SW 1271 (cell line): ENCODE measurements at regions not wholly inside any gene's neighbourhood (a gene's known extent, or its start where the extent isn't known, plus 50 kb on each side); places are given as distances from the start of the nearest gene placed in this dataset.

Experiments
- DNase-seq, 2 experiments: peaks; one replicate each; lab custom pipeline; 2025; lab: John Stamatoyannopoulos, UW

GRCh38 chr11:80517701-80518100 is 1076.9 kb upstream of the TENM4 start:
- DNase-seq, result no peak

- DNase-seq, result no peak
Measured at GRCh38 chr11:80515097-80515496, 1074.3 kb upstream of the TENM4 start.

DNA sequence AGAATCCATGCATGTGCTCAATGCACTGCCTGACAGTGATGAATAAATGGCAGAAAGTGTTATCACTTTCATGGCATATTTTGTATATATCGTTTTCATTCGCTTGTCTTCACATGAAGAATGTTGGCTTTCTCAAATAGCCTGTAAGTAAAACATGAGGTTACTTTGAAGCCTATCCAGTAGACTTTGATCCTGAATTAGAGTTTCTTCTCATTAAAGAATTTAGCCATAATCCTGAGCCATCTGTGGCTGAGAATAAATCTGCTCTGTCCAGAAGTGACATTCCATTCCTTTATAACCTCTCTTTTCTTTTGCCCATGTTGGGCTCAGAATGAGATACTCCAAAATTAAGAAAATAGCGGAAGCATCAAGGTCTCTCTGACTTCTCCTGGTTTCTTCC is 1071.7 kb upstream of the TENM4 start:
- DNase-seq, result no peak

DNA sequence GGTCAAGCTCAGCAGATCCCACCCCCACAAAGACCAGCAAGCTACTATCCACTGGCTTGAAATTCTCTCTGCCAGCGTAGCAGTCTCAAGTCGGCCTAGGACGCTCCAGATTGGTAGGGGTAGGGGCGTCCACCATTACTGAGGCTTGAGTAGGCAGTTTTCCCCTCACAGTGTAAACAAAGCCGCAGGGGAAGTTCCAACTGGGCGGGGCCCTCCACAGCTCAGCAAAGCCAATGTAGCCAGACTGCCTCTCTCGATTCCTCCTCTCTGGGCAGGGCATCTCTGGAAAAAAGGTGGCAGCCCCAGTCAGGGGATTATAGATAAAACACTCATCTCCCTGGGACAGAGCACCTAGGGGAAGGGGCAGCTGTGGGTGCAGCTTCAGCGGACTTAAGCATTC is 1064.9 kb upstream of the TENM4 start:
- no peak for DNase-seq

GRCh38 chr11:80503990-80504389 is 1063.2 kb upstream of the TENM4 start:
- DNase-seq, result no peak

GRCh38 chr11:80502511-80502910 is 1061.7 kb upstream of the TENM4 start:
- DNase-seq, result no peak

- DNase-seq, result no peak
Measured at GRCh38 chr11:80495116-80495515, 1054.3 kb upstream of the TENM4 start.

DNA sequence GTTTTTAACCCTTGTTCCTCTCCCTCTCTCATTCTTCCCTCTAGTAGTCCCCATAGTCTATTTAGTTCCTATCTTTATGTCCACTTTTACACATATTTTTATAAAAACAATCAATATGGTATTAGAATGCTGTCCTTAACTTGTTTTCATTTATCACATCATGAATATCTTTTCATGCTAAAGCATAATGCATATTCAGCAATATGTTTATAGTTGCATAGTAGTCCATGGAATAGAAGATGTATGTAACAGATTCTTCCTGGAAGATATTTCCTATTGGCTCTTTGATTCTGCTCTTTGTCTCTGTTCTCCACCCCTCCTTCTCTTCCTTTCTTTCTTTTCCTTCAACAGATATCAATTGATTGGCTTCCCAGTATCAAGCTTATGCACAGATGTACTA is 1047.1 kb upstream of the TENM4 start:
- no peak for DNase-seq

DNA sequence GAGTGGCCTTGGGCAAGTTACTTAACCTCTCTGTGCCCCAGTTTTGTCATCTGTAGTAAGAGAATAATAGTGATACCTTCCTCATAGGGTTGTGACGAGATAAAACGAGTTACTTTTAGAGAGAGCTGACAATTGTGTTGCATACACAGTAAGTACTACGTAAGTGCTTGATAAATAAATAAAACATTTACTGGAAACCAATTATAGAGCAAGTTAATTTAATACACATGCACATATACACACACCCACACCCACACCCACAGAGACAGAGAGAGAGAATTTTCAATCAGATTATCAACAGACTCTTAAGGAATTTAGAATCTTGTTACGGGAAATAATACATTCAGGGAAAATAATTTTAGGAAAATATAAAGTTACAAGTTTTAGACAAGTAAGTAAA is 1045.8 kb upstream of the TENM4 start:
- no peak for DNase-seq

DNA sequence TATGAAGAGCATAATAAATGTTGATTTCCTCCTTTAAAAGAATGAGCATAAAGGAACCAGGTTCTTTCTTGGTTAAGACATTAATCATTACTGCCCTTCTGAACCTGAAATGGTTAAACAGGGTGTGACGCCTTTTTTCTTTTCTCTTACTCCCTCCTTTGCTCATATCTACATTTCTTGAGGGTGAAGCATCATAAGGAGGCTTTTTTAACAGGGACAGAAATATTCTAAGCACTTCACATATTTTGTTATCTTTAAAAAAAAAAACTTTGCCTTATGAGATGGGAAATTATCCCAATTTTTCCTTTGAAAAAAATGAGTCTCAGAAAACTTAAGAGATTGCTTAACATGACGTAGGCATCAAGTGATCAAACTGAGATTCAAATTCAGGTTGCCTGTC is 1036.3 kb upstream of the TENM4 start:
- DNase-seq, result no peak

DNA sequence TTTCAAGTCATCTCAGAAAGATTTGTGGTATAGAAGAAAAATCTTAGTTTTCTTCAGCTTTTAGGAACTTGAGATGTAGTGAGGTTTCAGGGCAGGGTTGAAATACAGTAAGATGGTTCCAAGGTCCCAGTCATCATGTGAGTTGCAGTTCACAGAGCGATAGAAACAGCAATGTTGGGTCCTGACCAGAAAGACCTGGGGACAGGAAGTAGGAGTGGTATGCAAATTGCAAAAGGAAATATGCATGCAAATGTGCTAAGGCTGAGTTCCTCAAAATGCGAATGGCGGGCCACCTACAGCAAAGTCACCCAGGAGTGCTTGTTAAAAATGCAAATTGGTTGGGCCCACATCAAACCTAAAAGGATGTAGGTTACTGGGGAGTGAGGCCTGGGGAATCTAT is 1032.7 kb upstream of the TENM4 start:
- DNase-seq, result no peak

GRCh38 chr11:80469871-80470270 is 1029.0 kb upstream of the TENM4 start:
- DNase-seq, result no peak

DNA sequence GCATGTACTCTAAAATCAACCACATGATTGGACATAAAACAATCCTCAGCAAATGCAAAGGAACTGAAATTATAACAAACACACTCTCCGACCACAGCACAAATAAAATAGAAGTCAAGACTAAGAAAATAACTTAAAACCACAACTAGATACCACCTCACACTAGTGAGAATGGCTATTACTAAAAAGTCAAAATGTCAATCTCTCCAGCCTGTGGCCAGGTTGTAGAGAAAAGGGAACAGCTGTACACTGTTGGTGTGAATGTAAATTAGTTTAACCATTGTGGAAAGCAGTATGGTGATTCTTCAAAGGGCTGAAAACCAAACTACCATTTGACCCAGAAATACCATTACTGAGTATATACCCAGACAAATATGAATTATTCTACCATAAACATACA is 1025.7 kb upstream of the TENM4 start:
- no peak for DNase-seq

DNA sequence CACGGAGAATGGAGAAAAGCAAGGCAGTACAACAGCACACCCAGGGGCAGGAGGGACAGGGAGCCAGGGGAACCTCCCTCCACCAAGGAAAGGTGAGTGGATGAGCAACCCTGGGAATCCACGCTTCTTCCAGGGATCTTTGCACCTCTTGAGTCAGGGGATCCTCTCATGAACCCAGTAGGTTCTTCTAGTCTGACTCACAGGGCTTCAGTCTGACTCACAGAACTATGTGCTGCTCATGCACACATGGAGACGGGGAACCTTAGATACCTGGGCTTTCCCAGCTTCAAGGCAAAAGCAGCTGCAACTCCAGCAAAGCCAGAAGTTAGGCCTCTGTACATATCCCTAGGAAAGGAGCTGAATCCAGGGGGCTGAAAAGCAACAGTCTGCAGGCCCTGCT is 1021.4 kb upstream of the TENM4 start:
- DNase-seq, result no peak

DNA sequence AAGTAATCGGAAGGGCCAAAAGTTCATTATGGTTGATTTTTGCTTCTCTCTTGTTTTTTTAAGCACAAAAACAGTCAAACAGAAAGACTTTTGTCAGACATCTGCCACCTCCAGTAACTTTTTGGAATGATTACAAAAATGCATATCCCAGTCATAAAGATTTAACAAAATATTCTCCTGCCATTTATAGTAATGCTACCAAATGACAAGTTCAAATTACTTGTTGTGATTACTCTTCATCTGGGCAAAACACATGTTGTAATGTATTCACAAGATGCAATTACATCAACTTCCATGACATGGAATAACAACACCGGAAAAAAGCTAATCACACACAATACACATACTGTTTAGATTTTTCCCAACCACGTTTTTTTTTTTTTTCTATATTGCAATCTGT is 1017.5 kb upstream of the TENM4 start:
- DNase-seq, result no peak

DNA sequence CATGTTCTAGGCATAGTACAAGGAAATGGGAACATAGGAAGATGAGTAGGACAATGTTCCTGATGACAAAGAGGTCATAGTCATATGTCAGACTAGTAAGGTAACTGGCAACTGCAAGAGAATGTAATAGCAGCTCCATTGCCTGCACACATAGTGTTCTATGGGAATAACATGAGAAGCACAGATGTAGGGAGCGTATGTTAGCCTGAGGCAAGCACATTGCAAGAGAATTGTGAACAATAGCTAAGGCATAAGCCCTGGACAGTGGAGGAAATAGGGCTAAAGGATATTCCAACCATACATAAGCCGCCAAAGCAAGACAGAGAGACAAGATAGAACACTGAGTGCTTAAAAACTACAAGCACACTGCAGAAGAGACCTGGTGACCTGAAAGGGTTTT is 1017.0 kb upstream of the TENM4 start:
- no peak for DNase-seq

DNA sequence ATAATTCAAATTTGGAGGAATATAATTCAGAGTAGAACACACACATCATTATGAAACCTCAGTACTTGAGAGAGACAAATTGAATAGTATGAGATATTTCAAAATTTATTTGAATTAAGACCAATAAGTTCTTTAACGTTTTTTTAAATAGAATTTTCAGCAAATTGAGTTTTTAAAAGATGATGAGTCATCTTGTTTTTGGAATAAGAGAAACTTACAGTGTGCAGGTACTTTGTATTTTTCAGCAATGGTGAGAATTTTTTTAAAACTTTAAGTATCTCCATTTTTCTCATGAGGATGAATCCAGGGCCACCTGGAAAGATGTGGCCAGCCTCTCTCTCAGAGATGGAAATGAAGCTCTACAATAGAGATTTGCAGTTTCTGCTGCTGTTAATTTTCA is 1015.0 kb upstream of the TENM4 start:
- DNase-seq, result no peak

DNA sequence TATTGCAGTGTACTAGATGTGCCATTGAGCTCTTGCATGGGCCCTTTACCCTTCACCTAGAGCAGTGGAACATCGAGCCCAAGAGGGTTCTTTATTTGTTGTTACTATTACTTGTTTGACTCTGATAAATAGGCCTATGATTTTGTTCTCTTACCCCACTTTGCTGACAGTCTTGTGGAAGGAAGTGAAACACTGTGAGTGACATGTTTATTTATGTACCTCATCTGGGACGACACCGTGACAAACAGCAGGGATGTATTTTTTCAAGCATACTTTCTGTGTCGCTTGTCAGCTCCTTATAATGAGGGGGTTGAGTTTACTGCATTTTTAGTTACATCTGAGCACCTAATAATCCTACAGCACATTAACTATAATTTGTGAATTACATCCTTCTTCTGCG is 1010.3 kb upstream of the TENM4 start:
- no peak for DNase-seq

DNA sequence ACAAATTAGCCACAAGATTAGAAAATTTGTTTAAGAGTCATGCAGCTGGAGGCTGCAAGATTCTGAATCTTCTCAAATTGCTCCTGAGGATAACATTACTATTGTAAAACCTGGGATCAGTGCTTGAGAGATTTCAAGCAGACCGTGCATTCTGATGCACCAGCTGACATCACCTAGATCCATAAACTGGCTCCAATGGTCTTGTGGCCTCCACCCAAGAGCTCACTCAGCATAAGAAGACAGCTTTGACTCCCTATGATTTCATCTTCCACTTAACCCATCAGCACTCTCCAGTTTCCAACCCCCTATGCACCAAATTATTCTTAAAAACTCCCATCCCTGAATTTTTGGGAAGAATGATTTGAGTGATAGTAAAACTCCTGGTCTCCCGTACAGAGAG is 1007.9 kb upstream of the TENM4 start:
- DNase-seq, result no peak

DNA sequence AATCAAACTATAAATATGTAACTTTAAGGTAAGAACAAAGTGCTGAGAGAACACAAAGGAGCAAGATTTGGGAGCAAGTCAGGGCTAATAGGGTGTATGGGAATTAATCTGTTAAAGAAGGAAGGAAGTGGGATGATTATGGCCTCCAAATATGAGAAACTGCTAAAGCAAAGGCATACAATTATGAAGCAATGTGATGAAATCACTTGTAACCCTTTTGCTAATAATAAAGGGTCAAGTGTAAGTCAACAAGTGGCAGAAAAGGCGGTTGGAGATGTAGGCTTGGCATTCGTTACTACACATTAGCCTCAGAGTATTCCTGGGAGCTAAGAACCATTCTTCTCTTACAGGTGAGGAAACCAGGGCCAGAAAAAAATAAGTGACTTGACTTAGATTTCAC is 1002.3 kb upstream of the TENM4 start:
- peak in 1 of 2 experiments; percentile 10 for DNase-seq

DNA sequence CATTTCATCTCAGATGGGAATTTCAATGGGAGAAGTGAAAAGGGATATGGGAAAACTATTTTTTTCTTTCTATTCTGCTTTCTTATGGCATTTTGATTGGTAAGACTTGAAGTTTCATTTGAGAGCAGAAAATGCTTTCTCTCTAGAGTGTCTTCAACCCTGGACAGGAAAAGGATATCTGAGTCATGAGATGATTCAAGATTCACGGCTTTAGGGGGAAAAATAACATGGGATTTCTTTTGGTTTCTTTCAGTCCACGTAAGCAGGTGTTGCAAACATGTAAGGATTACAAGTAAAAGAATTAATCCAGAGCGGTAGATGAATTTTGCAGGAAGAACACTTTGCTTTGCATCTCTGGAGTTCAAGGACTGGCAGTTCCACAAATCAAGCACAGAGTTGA is 1001.0 kb upstream of the TENM4 start:
- DNase-seq, result peak in 1 of 2 experiments; percentile 41

- no peak for DNase-seq
Measured at GRCh38 chr11:80440835-80441234, 1000.0 kb upstream of the TENM4 start.

DNA sequence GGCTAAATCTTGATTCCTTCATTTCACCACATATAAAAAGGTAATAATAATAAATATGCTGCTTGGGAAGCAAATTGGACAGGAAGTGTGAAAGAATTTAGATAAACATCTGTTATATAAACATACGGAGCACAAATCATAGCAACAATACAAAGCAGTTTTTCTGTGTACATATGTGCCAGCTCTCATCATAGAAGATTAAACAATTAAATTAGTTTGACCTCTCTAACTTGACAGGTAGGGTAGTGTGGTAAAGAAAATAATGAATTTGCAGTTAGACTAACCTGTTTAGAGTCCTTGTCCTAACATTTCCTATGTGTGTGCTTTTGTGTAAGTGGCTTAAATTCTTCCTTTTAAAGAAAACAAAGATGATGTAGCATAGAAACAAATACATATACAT is 995.7 kb upstream of the TENM4 start:
- DNase-seq, result no peak

GRCh38 chr11:80435345-80435744 is 994.5 kb upstream of the TENM4 start:
- DNase-seq, result no peak

DNA sequence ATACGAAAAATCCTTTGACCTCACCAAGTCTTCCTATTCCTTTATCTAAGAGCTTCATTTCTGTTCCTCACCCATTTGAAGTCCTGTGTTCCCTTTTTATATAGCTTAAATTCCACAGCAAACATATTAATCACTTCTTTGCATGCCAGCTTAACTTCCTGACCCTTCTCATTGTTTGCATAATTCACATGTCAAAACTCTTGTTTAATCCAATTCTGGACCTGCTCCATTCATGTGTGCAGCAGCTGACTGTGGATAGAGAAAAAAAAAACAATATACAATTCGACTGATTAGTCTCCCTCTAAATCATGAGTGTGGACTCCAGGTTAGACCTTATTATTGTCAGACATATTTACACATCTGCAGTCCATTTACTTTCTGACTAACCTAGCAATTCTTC is 991.2 kb upstream of the TENM4 start:
- no peak for DNase-seq
